WTC11 (cell line): ENCODE measurements at regions not wholly inside any gene's neighbourhood (a gene's known extent, or its start where the extent isn't known, plus 50 kb on each side); places are given as distances from the start of the nearest gene placed in this dataset.

Experiments
- ATAC-seq: fragments of 200-7000 bp; cut with Tn5 transposase; 2 replicates; pipeline ENCODE4 v1.10.0; 2021; ENCODE audit warnings: mild to moderate bottlenecking, moderate library complexity
- CTCF ChIA-PET: fragments of 300-600 bp; sonication (Branson Sonifier 250); formaldehyde crosslinking; loops from one replicate; lab custom pipeline; 2021; ENCODE audit warnings: antibody characterized with exemption; lab: Charles Lee
- POLR2A ChIA-PET: fragments of 350-600 bp; sonication (Branson Sonifier 250); formaldehyde crosslinking; loops from one replicate; lab custom pipeline; 2021; ENCODE audit warnings: antibody characterized with exemption; lab: Charles Lee
- DNase-seq: peaks from one replicate; pipeline ENCODE4 v3.0.0; 2021; ENCODE audit warnings: low spot score
- H3K27ac Mint-ChIP-seq: 2 replicates; pipeline ENCODE4 v1.8.0; 2021; ENCODE audit warnings: mixed read lengths
- H3K27me3 Mint-ChIP-seq: 2 replicates; pipeline ENCODE4 v1.8.0; 2021; ENCODE audit warnings: low read depth, mild to moderate bottlenecking, moderate library complexity, mixed read lengths
- H3K36me3 Mint-ChIP-seq: 2 replicates; pipeline ENCODE4 v1.8.0; 2021; ENCODE audit warnings: mixed read lengths
- H3K4me1 Mint-ChIP-seq: 2 replicates; pipeline ENCODE4 v1.8.0; 2022; ENCODE audit warnings: mixed read lengths
- H3K4me3 Mint-ChIP-seq: 2 replicates; pipeline ENCODE4 v1.8.0; 2021; ENCODE audit warnings: mild to moderate bottlenecking, moderate library complexity, mixed read lengths
- H3K9me3 Mint-ChIP-seq: 2 replicates; pipeline ENCODE4 v1.8.0; 2021; ENCODE audit warnings: mixed read lengths
- AR ChIP-seq: fragments of 250-450 bp; sonication (Bioruptor Pico); IDR thresholded peaks from 2 replicates; pipeline ENCODE4 v1.9.0; 2021; ENCODE audit warnings: mild to moderate bottlenecking
- ATF1 ChIP-seq: sonication (generic); formaldehyde crosslinking; IDR thresholded peaks from 2 replicates; pipeline ENCODE4 v1.8.1; 2023; ENCODE audit warnings: mild to moderate bottlenecking, moderate library complexity, missing genetic modification reagents
- ATF3 ChIP-seq: sonication (generic); formaldehyde crosslinking; conservative IDR thresholded peaks from 2 replicates; pipeline ENCODE4 v1.8.1; 2022; ENCODE audit warnings: mild to moderate bottlenecking, missing genetic modification reagents
- CDX4 ChIP-seq: fragments of 250-450 bp; sonication (Bioruptor Pico); IDR thresholded peaks from 2 replicates; pipeline ENCODE4 v1.9.0; 2021; ENCODE audit warnings: moderate library complexity, mild to moderate bottlenecking, inconsistent platforms, borderline replicate concordance
- E2F5 ChIP-seq: sonication (generic); formaldehyde crosslinking; IDR thresholded peaks from 2 replicates; pipeline ENCODE4 v1.8.1; 2022; ENCODE audit warnings: mild to moderate bottlenecking, moderate library complexity, missing genetic modification reagents
- ELF4 ChIP-seq: sonication (generic); formaldehyde crosslinking; IDR thresholded peaks from 2 replicates; pipeline ENCODE4 v1.8.1; 2022; ENCODE audit warnings: low read depth, mild to moderate bottlenecking, moderate library complexity, missing genetic modification reagents
- FOXJ3 ChIP-seq: sonication (generic); formaldehyde crosslinking; IDR thresholded peaks from 2 replicates; pipeline ENCODE4 v1.9.0; 2021; ENCODE audit warnings: missing genetic modification reagents, mild to moderate bottlenecking, borderline replicate concordance
- HMGXB4 ChIP-seq: sonication (generic); formaldehyde crosslinking; IDR thresholded peaks from 2 replicates; pipeline ENCODE4 v1.8.1; 2023; ENCODE audit warnings: mild to moderate bottlenecking, moderate library complexity, missing genetic modification reagents
- JUN ChIP-seq: sonication (generic); formaldehyde crosslinking; IDR thresholded peaks from 2 replicates; pipeline ENCODE4 v1.8.0; 2023; ENCODE audit warnings: mild to moderate bottlenecking, missing genetic modification reagents
- MLX ChIP-seq: sonication (generic); formaldehyde crosslinking; IDR thresholded peaks from 2 replicates; pipeline ENCODE4 v1.8.1; 2023; ENCODE audit warnings: mild to moderate bottlenecking, missing genetic modification reagents, moderate library complexity
- SP1 ChIP-seq: sonication (generic); formaldehyde crosslinking; conservative IDR thresholded peaks from 2 replicates; pipeline ENCODE4 v1.8.1; 2022; ENCODE audit warnings: missing genetic modification reagents
- USF1 ChIP-seq: sonication (generic); formaldehyde crosslinking; IDR thresholded peaks from 2 replicates; pipeline ENCODE4 v1.8.0; 2022; ENCODE audit warnings: mild to moderate bottlenecking, missing genetic modification reagents
- USF2 ChIP-seq: sonication (generic); formaldehyde crosslinking; IDR thresholded peaks from 2 replicates; pipeline ENCODE4 v1.8.1; 2023; ENCODE audit warnings: mild to moderate bottlenecking, missing genetic modification reagents, moderate library complexity
- ZNF281 ChIP-seq: sonication (generic); formaldehyde crosslinking; IDR thresholded peaks from 2 replicates; pipeline ENCODE4 v1.8.0; 2023; ENCODE audit warnings: mild to moderate bottlenecking, missing genetic modification reagents
- ZNF425 ChIP-seq: fragments of 250-450 bp; sonication (Bioruptor Pico); conservative IDR thresholded peaks from 2 replicates; pipeline ENCODE4 v1.9.0; 2021; ENCODE audit warnings: mild to moderate bottlenecking

- TF ChIP-seq AR (CRISPR knock-in tag) (no peak), JUN (CRISPR knock-in tag) (no peak), E2F5 (CRISPR knock-in tag) (no peak), USF1 (CRISPR knock-in tag) (no peak), ATF3 (CRISPR knock-in tag) (no peak)
- TF ChIP-seq, all 79 proteins: peak for 0
Measured at GRCh38 chr17:54029986-54030385, 207.3 kb downstream of the KIF2B start (continued).

GRCh38 chr17:54046570-54046969, 223.8 kb downstream of the KIF2B start:
- H3K9me3 Mint-ChIP-seq = peaks cover 51% of the 10 kb centered on the region
- no peak for DNase-seq
- no peaks in the 10 kb centered on the region; the same call in 1 of the 2 replicates for H3K27me3 Mint-ChIP-seq
- H3K4me3 Mint-ChIP-seq = no peak overlapping the region
- H3K36me3 Mint-ChIP-seq = peaks cover 39% of the 10 kb centered on the region
- H3K4me1 Mint-ChIP-seq = no peaks in the 10 kb centered on the region
- ChIA-PET CTCF (interaction anchor here (0.6 kb wide), 1 partner anchor 79 kb away, joined by 3 read pairs; no protein-coding TSS in a partner anchor), POLR2A (no interaction called here)
- H3K27ac Mint-ChIP-seq = no peak overlapping the region
- TF ChIP-seq ATF1 (CRISPR knock-in tag) (no peak), MLX (CRISPR knock-in tag) (no peak), SP1 (CRISPR knock-in tag) (no peak), HMGXB4 (CRISPR knock-in tag) (no peak), ZNF425 (no peak), ZNF281 (CRISPR knock-in tag) (no peak), FOXJ3 (CRISPR knock-in tag) (no peak), USF2 (CRISPR knock-in tag) (no peak), ELF4 (no peak), CDX4 (CRISPR knock-in tag) (no peak)
- ATAC-seq = no peak
